H9 (cell line): ENCODE measurements at regions not wholly inside any gene's neighbourhood (a gene's known extent, or its start where the extent isn't known, plus 50 kb on each side); places are given as distances from the start of the nearest gene placed in this dataset.

Experiments
- DNase-seq: peaks from one replicate; pipeline ENCODE4 v3.0.0-alpha.2; 2017
- H2AFZ ChIP-seq: one replicate; pipeline ENCODE4 v1.6.1; 2013; ENCODE audit warnings: mild to moderate bottlenecking, low read length, control low read depth, moderate library complexity
- H2AK5ac ChIP-seq: 2 replicates; pipeline ENCODE4 v1.6.1; 2013; ENCODE audit warnings: low read length, control low read depth, mixed read lengths; ENCODE audit not compliant: insufficient read length
- H2BK120ac ChIP-seq: one replicate; pipeline ENCODE4 v1.6.1; 2013; ENCODE audit warnings: low read depth, mild to moderate bottlenecking, low read length, control low read depth, inconsistent platforms; ENCODE audit not compliant: poor library complexity, severe bottlenecking
- H2BK12ac ChIP-seq: 2 replicates; pipeline ENCODE4 v1.6.1; 2013; ENCODE audit warnings: low read length, control low read depth, mixed read lengths, low read depth; ENCODE audit not compliant: insufficient read length
- H2BK15ac ChIP-seq: 2 replicates; pipeline ENCODE4 v1.6.1; 2013; ENCODE audit warnings: low read depth, low read length, control low read depth
- H2BK20ac ChIP-seq: one replicate; pipeline ENCODE4 v1.6.1; 2013; ENCODE audit warnings: low read depth, mild to moderate bottlenecking, low read length, control low read depth, inconsistent platforms; ENCODE audit not compliant: poor library complexity, severe bottlenecking
- H2BK5ac ChIP-seq: 2 replicates; pipeline ENCODE4 v1.6.1; 2013; ENCODE audit warnings: low read length, control low read depth, mixed read lengths; ENCODE audit not compliant: insufficient read length
- H3K14ac ChIP-seq: 2 replicates; pipeline ENCODE4 v1.6.1; 2013; ENCODE audit warnings: low read length, control low read depth; ENCODE audit not compliant: insufficient read depth
- H3K18ac ChIP-seq: 2 replicates; pipeline ENCODE4 v1.6.1; 2013; ENCODE audit warnings: low read depth, mild to moderate bottlenecking, mixed read lengths, low read length, control low read depth; ENCODE audit not compliant: insufficient read length
- H3K23ac ChIP-seq: 2 replicates; pipeline ENCODE4 v1.6.1; 2013; ENCODE audit warnings: low read length, control low read depth, mixed read lengths, low read depth; ENCODE audit not compliant: insufficient read length
- H3K23me2 ChIP-seq: 2 replicates; pipeline ENCODE4 v1.6.1; 2013; ENCODE audit warnings: low read depth, mild to moderate bottlenecking, mixed read lengths, low read length, control low read depth; ENCODE audit not compliant: insufficient read length, poor library complexity, severe bottlenecking
- H3K27ac ChIP-seq: 2 replicates; pipeline ENCODE4 v1.5.1; 2013; ENCODE audit warnings: low read length, control low read depth, mixed read lengths, low read depth; ENCODE audit not compliant: insufficient read length
- H3K27me3 ChIP-seq: 2 replicates; pipeline ENCODE4 v1.6.1; 2013; ENCODE audit warnings: low read length, control low read depth, inconsistent platforms; ENCODE audit not compliant: insufficient read depth
- H3K4ac ChIP-seq: 2 replicates; pipeline ENCODE4 v1.6.1; 2013; ENCODE audit warnings: low read depth, mild to moderate bottlenecking, control low read depth, inconsistent platforms, low read length, moderate library complexity
- H3K4me1 ChIP-seq: 2 replicates; pipeline ENCODE4 v1.6.1; 2013; ENCODE audit warnings: low read length, control low read depth, inconsistent platforms; ENCODE audit not compliant: insufficient read depth
- H3K4me2 ChIP-seq: 2 replicates; pipeline ENCODE4 v1.6.1; 2013; ENCODE audit warnings: low read length, control low read depth, mixed read lengths; ENCODE audit not compliant: insufficient read length, insufficient read depth
- H3K56ac ChIP-seq: 2 replicates; pipeline ENCODE4 v1.6.1; 2013; ENCODE audit warnings: low read depth, mild to moderate bottlenecking, mixed read lengths, low read length, control low read depth; ENCODE audit not compliant: insufficient read length
- H3K79me1 ChIP-seq: 2 replicates; pipeline ENCODE4 v1.6.1; 2013; ENCODE audit warnings: low read depth, mild to moderate bottlenecking, moderate library complexity, low read length, control low read depth, inconsistent platforms; ENCODE audit not compliant: insufficient read depth, poor library complexity, severe bottlenecking
- H3K79me2 ChIP-seq: 2 replicates; pipeline ENCODE4 v1.6.1; 2013; ENCODE audit warnings: low read length, control low read depth, inconsistent platforms; ENCODE audit not compliant: insufficient read depth
- H3K9ac ChIP-seq: 2 replicates; pipeline ENCODE4 v1.6.1; 2013; ENCODE audit warnings: low read length, control low read depth, mixed read lengths; ENCODE audit not compliant: insufficient read length; ENCODE audit errors: extremely low read depth
- H3K9me3 ChIP-seq: one replicate; pipeline ENCODE4 v1.6.1; 2013; ENCODE audit warnings: low read depth, low read length, inconsistent platforms; ENCODE audit not compliant: control insufficient read depth
- H3T11ph ChIP-seq: one replicate; pipeline ENCODE4 v1.6.1; 2013; ENCODE audit warnings: mild to moderate bottlenecking, low read length, control low read depth, inconsistent platforms
- H4K20me1 ChIP-seq: one replicate; pipeline ENCODE4 v1.6.1; 2013; ENCODE audit not compliant: control insufficient read depth, insufficient read length, insufficient read depth
- H4K5ac ChIP-seq: 2 replicates; pipeline ENCODE4 v1.6.1; 2013; ENCODE audit warnings: low read depth, mild to moderate bottlenecking, mixed read lengths, low read length, control low read depth; ENCODE audit not compliant: insufficient read length
- H4K8ac ChIP-seq: replicated peaks from 2 replicates; pipeline ENCODE4 v1.6.1; 2013; ENCODE audit warnings: low read length, control low read depth, mixed read lengths, low read depth; ENCODE audit not compliant: insufficient read length
- H4K91ac ChIP-seq: 2 replicates; pipeline ENCODE4 v1.6.1; 2013; ENCODE audit warnings: low read depth, mild to moderate bottlenecking, moderate library complexity, mixed read lengths, low read length, control low read depth; ENCODE audit not compliant: insufficient read length
- H3K27ac Mint-ChIP-seq, 3 experiments: 2 replicates in 2 of 3; 3 replicates in 1 of 3; pipeline ENCODE4 v1.8.0; 2020 to 2021; ENCODE audit warnings: mixed read lengths in 3 of 3, mild to moderate bottlenecking in 1 of 3, moderate library complexity in 1 of 3
- H3K27me3 Mint-ChIP-seq: 2 replicates; pipeline ENCODE4 v1.8.0; 2021; ENCODE audit warnings: low read depth, mild to moderate bottlenecking, moderate library complexity, mixed read lengths
- H3K36me3 Mint-ChIP-seq, 3 experiments: 2 replicates in 2 of 3; 3 replicates in 1 of 3; pipeline ENCODE4 v1.8.0; 2020 to 2021; ENCODE audit warnings: low read depth in 3 of 3, mixed read lengths in 3 of 3; ENCODE audit not compliant: insufficient read depth in 1 of 3
- H3K4me1 Mint-ChIP-seq, 2 experiments: 2 replicates each; pipeline ENCODE4 v1.8.0; 2020; ENCODE audit warnings: mixed read lengths in 2 of 2
- H3K4me3 Mint-ChIP-seq, 2 experiments: 2 replicates in 1 of 2; 3 replicates in 1 of 2; pipeline ENCODE4 v1.8.0; 2020 to 2021; ENCODE audit warnings: mild to moderate bottlenecking in 2 of 2, mixed read lengths in 2 of 2, moderate library complexity in 1 of 2
- H3K9me3 Mint-ChIP-seq, 2 experiments: 2 replicates in 1 of 2; 3 replicates in 1 of 2; pipeline ENCODE4 v1.8.0; 2020; ENCODE audit warnings: mild to moderate bottlenecking in 2 of 2, mixed read lengths in 2 of 2, moderate library complexity in 1 of 2
- CTCF ChIP-seq: fragments of 200-600 bp; sonication (generic); conservative IDR thresholded peaks from 3 replicates; pipeline ENCODE4 v1.8.0; 2021; ENCODE audit warnings: antibody characterized with exemption, mild to moderate bottlenecking
- WGBS: extraction: QIAGEN DNeasy Blood & Tissue Kit; methylation state at CpG from one replicate; pipeline ENCODE4 v1.1.7; 2013; ENCODE audit warnings: missing lambda C conversion rate, low lambda C conversion rate, mixed read lengths; ENCODE audit not compliant: insufficient read length; ENCODE audit errors: extremely low coverage; 5-methylcytosine and 5-hydroxymethylcytosine counted together

GRCh38 chr7:142513178-142513955, 235.9 kb upstream of the PRSS1 start:
- TF ChIP-seq CTCF: no peak
- Histone ChIP-seq H3K27ac (no peak overlapping the region), H3K23ac (no peak overlapping the region), H2BK12ac (no peak overlapping the region), H3K14ac (no peak overlapping the region), H3K18ac (no peak overlapping the region), H2AFZ (no peak overlapping the region), H4K8ac (no peak overlapping the region), H3K23me2 (no peaks in the 10 kb centered on the region), H3T11ph (no peak overlapping the region), H3K4me1 (no peaks in the 10 kb centered on the region), H3K79me1 (no peaks in the 10 kb centered on the region), H4K5ac (no peak overlapping the region), H2BK20ac (no peak overlapping the region), H3K9ac (no peak overlapping the region), H2AK5ac (no peak overlapping the region), H3K4me2 (no peak overlapping the region), H4K20me1 (no peaks in the 10 kb centered on the region), H3K79me2 (no peaks in the 10 kb centered on the region), H2BK120ac (no peak overlapping the region), H2BK15ac (no peak overlapping the region), H3K56ac (no peak overlapping the region), H4K91ac (no peak overlapping the region), H3K27me3 (no peaks in the 10 kb centered on the region), H3K9me3 (no peaks in the 10 kb centered on the region), H3K4ac (no peak overlapping the region), H2BK5ac (no peak overlapping the region)
- H3K27ac Mint-ChIP-seq: no peak overlapping the region
- H3K4me1 Mint-ChIP-seq: peaks cover 8% of the 10 kb centered on the region in 2 experiments; a peak in 3 of 4 replicates
- H3K4me3 Mint-ChIP-seq: no peak overlapping the region
- WGBS: no CpG with 5 or more reads among the region's 5 CpGs
- DNase-seq: no peak
- peaks cover 1% of the 10 kb centered on the region for H3K27me3 Mint-ChIP-seq
- H3K36me3 Mint-ChIP-seq: no peaks in the 10 kb centered on the region
- no peaks in the 10 kb centered on the region for H3K9me3 Mint-ChIP-seq
